DMS79 treated with DMSO at 0.1 percent for 48 hours (cell line): ENCODE measurements at regions not wholly inside any gene's neighbourhood (a gene's known extent, or its start where the extent isn't known, plus 50 kb on each side); places are given as distances from the start of the nearest gene placed in this dataset.
"Not testable (repeated sequence)": the region's sequence is repeated elsewhere in the genome, so short reads cannot be mapped to it uniquely, and the experiment has no call there.

ENCODE experiments used
- DNase-seq: peaks from one replicate; lab custom pipeline; 2025; lab: John Stamatoyannopoulos, UW

- DNase-seq = no peak
Measured at GRCh38 chr7:98727146-98727709, 110.1 kb downstream of the NPTX2 start.

GRCh38 chr7:98728555-98728954 lies 111.5 kb downstream of the NPTX2 start:
- DNase-seq = no peak

- DNase-seq = no peak
Measured at GRCh38 chr7:98729121-98729520, 112.0 kb downstream of the NPTX2 start.

- DNase-seq = no peak
Measured at GRCh38 chr7:98730326-98730725, 113.2 kb downstream of the NPTX2 start.

DNA sequence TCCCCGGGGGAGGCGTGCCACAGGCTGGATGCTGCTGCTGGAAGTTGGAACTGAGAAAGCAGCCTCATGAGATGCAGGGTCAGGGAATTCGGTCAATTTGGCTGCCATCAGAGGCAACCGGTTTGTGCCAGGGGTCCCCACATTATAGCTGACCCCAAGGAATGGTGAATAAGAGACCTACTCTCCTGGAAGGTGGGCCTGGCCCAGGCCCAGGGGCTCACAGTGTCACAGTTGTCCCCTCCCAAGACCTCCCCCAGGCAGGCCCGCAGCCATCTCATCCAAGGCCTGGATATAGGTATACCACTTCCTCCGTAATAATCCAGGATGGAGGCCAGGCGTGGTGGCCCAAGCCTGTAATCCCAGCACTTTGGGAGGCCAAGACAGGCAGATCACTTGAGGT lies 114.6 kb downstream of the NPTX2 start:
- DNase-seq = no peak

GRCh38 chr7:98733036-98733435 lies 116.0 kb downstream of the NPTX2 start:
- DNase-seq = no peak

GRCh38 chr7:98735801-98736200 lies 118.7 kb downstream of the NPTX2 start:
- DNase-seq = no peak

DNA sequence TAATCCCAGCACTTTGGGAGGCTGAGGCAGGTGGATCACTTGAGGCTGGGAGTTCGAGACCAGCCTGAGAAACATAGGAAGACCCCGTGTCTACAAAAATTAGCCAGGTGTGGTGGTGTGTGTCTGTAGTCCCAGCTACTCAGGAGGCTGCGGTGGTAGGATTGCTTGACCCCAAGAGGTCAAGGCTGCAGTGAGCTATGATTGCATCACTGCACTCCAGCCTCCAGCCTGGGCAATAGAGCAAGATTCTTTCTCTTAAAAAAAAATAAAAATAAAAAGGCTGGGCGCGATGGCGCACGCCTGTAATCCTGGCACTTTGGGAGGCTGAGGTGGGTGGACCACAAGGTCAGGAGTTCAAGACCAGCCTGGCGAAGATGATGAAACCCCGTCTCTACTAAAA lies 119.4 kb downstream of the NPTX2 start:
- DNase-seq = not testable (repeated sequence)

DNA sequence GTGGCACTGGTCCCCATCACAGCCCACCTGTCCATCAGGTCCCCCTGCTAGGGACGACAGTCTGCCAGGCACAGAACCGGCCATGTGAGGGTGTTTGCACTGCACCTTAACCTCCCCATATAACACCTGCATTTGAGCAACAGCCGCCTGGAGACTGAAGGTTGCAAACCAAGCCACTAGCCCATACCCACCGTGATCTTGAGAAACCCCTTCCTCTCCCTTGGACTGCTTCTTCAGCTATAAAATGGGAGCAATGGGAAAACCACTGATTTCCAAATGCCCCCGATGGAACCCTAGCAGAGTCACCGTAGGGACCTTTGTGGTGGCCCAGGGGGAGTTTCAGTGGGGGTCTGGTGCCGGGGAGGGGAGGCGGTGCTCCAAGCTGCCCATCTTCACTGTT lies 120.1 kb downstream of the NPTX2 start:
- DNase-seq = no peak

GRCh38 chr7:98740643-98741042 lies 123.6 kb downstream of the NPTX2 start:
- no peak for DNase-seq

- peak; percentile 38 for DNase-seq
Measured at GRCh38 chr7:98745722-98746318, 124.0 kb downstream of the TMEM130 start.

DNA sequence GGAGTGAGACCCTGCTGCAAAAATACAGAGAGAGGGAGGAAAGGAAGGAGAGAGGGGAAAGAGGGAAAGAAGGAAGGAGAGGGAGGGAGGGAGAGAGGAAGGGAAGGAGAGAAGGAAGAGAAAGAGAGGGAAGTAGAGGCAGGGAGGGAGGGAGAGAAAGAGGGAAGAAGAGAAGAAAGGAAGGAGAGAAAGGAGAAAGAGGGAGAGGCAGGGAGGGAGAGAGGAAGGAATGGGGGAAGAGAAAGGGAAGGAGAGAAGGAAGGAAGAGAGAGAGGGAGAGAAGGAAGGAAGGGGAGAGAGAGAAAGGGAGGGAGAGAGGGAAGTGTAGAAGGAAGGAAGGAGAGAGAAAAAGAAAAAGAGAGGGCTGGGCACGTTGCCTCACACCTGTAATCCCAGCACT lies 121.7 kb downstream of the TMEM130 start:
- no peak for DNase-seq

GRCh38 chr7:98753176-98753575 lies 116.6 kb downstream of the TMEM130 start:
- no peak for DNase-seq

- no peak for DNase-seq
Measured at GRCh38 chr7:98753989-98754479, 115.8 kb downstream of the TMEM130 start.

- DNase-seq = no peak
Measured at GRCh38 chr7:98755138-98755898, 114.5 kb downstream of the TMEM130 start.

GRCh38 chr7:98758157-98758556 lies 111.7 kb downstream of the TMEM130 start:
- no peak for DNase-seq

DNA sequence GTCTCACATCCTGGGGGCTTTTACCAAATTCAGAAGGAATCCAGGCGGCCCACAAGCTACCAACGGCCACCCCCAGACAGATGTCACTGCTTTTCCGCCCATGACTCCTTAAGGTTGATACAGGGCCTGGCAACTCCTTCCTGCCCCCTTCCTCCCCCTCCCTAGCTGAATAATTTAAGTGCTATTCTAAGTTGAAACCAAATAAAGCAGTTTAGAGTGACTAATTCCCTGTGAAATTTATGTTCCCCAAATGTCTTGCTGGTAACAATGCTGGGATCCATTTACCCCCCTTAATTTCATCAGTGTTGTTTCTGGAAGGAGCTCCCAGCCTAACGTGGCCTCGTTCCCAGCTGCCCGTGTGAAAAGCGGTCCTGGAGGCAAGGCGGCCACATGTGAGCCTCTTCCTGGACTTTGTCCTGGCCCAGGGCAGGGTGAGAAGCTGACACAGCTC lies 109.6 kb downstream of the TMEM130 start:
- no peak for DNase-seq

GRCh38 chr7:98761225-98761624 lies 108.6 kb downstream of the TMEM130 start:
- DNase-seq = no peak

DNA sequence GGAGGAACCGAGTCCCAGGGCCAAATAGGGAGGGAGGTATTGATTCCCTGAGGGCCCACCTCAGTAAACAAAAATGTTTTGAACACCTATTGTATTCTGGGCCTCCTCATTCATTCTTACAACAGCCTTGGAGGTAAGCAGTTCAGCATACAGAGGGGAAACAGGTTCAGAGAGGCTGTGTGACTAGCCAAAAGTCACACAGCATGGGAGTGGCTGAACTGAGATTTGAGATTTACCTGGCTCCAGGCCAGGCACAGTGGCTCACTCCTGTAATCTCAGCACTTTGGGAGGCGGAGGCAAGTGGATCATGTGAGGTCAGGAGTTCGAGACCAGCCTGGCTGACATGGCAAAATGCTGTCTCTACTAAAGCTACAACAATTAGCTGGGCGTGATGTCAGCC lies 107.2 kb downstream of the TMEM130 start:
- no peak for DNase-seq

DNA sequence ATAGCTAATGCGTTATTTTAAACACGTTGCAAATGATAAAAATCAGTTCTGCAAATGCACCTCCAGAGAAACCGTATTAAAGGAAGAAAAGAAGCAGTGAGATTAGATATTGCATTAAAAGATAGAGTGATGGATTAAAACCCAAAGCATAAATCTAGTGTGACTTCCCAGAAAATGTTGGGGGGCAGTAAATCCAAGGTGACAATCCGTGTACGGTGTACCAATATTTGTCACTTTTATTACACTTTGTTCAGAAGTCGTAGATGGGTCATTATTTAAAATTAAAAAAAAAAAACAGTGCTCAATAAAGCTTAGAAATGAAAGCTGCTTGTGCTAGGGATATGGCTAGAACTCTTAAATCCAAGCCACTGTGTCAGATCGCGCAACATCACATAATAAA lies 106.4 kb downstream of the TMEM130 start:
- DNase-seq = no peak

GRCh38 chr7:98764946-98765345 lies 104.9 kb downstream of the TMEM130 start:
- DNase-seq = no peak

GRCh38 chr7:98770085-98770484 lies 99.7 kb downstream of the TMEM130 start:
- DNase-seq = not testable (repeated sequence)

DNA sequence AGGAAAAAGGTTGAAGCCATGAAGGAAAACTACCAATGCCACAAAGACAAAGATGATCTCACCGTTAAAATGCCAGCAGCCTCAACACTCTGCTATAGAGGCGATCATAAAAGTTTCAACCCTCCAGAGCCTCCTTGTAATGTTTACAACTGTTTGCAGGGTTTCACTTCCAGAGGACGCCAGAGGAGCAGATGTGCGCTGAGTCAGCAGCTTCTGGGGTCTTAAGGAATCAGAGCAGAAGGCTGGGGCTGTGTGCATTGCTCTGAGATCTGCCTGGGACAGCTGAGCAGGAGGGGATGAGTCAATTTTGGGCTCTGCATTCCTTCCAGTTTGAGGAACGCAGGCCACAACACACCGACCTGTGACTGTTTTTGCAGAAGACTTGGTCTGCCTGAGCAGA lies 98.3 kb downstream of the TMEM130 start:
- DNase-seq = peak; percentile 43
